Vagina (tissue), 2 donors: ENCODE measurements at regions not wholly inside any gene's neighbourhood (a gene's known extent, or its start where the extent isn't known, plus 50 kb on each side); places are given as distances from the start of the nearest gene placed in this dataset.

Experiments used
- DNase-seq, 2 donors: peaks; one replicate each; pipeline ENCODE4 v3.0.0-alpha.2; 2017; ENCODE audit errors: extremely low spot score in 2 of 2
- H3K27ac ChIP-seq: fragments of 200-600 bp; sonication (generic); one replicate; pipeline ENCODE4 v1.5.1; 2019
- H3K27me3 ChIP-seq: fragments of 200-600 bp; sonication (generic); one replicate; pipeline ENCODE4 v1.5.1; 2019
- H3K36me3 ChIP-seq, 2 donors: fragments of 200-600 bp; sonication (generic); one replicate each; pipeline ENCODE4 v1.5.1; 2017 to 2019
- H3K4me1 ChIP-seq: fragments of 200-600 bp; sonication (generic); one replicate; pipeline ENCODE4 v1.5.1; 2019
- H3K4me3 ChIP-seq, 2 donors: fragments of 200-600 bp; sonication (generic); 1 replicate in 1 of 2; 2 replicates in 1 of 2; pipeline ENCODE4 v1.5.1; 2016 to 2019
- H3K9me3 ChIP-seq: fragments of 200-600 bp; sonication (generic); one replicate; pipeline ENCODE4 v1.5.1; 2019
- CTCF ChIP-seq, 3 experiments: fragments of 450-650 bp in 2 of 3; fragments of 200-600 bp in 1 of 3; sonication (generic) in 1 of 3; IDR thresholded peaks; one replicate each; pipeline ENCODE4 v1.5.1; 2017 to 2019; ENCODE audit warnings: antibody characterized with exemption in 3 of 3, mild to moderate bottlenecking in 2 of 3, moderate library complexity in 2 of 3
- POLR2A ChIP-seq, 2 donors: fragments of 450-650 bp; IDR thresholded peaks; one replicate each; pipeline ENCODE4 v1.6.1; 2017; ENCODE audit warnings: antibody characterized with exemption in 2 of 2, mild to moderate bottlenecking in 2 of 2, moderate library complexity in 2 of 2
- POLR2AphosphoS5 ChIP-seq, 2 donors: sonication (generic); formaldehyde crosslinking; IDR thresholded peaks; one replicate each; pipeline ENCODE4 v1.9.0; 2017; ENCODE audit warnings: antibody characterized with exemption in 2 of 2, mild to moderate bottlenecking in 2 of 2, low read depth in 1 of 2; ENCODE audit not compliant: insufficient read depth in 1 of 2
- intact Hi-C: fragments of 100-400 bp; cut with DNase I; formaldehyde crosslinking; loops from one replicate; pipeline ENCODE4 v1.15.1; 2023

GRCh38 chr6:135784507-135784906, 67.0 kb upstream of the PDE7B start:
- Histone ChIP-seq H3K4me3 (no peak overlapping the region), H3K36me3 (no peaks in the 10 kb centered on the region), H3K4me1 (no peaks in the 10 kb centered on the region), H3K27ac (no peak overlapping the region), H3K27me3 (no peaks in the 10 kb centered on the region), H3K9me3 (no peaks in the 10 kb centered on the region)
- TF ChIP-seq POLR2AphosphoS5 (IDR thresholded peaks at IDR 0.05; ENCODE audit: insufficient read depth in 1 of 2, low read depth in 1 of 2) (no peak), POLR2A (IDR thresholded peaks at IDR 0.05) (no peak), CTCF (IDR thresholded peaks at IDR 0.05) (no peak)
- DNase-seq: no peak
- intact Hi-C loops: no loop called here

GRCh38 chr6:135789375-135790050, 62.0 kb upstream of the PDE7B start:
- Histone ChIP-seq H3K9me3 (no peaks in the 10 kb centered on the region), H3K4me3 (no peak overlapping the region), H3K36me3 (no peaks in the 10 kb centered on the region), H3K27me3 (no peaks in the 10 kb centered on the region), H3K27ac (no peak overlapping the region), H3K4me1 (no peaks in the 10 kb centered on the region)
- intact Hi-C loops: no loop called here
- no peak for TF ChIP-seq POLR2A (IDR thresholded peaks at IDR 0.05)
- no peak for TF ChIP-seq POLR2AphosphoS5 (IDR thresholded peaks at IDR 0.05; ENCODE audit: insufficient read depth in 1 of 2, low read depth in 1 of 2)
- no peak for TF ChIP-seq CTCF (IDR thresholded peaks at IDR 0.05)
- no peak for DNase-seq

DNA sequence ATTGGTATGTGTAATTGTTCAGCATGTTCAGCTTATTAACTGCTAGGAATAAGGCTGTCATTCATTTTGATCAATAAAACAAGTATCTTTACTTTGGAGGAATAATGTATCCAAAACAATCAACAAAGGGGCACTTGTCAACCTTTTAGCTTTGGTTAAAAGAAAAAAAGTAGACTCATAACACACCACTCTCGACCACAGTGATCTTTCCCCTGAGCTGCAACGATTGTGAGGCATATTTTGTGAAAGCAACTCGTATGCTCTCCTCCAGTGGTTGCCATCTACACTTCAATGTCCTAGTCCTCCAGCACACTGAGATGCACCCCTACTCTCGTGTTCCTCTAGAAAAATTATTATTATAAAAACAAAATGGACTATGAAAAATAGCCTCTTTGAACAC, 60.1 kb upstream of the PDE7B start:
- H3K9me3 ChIP-seq: no peaks in the 10 kb centered on the region
- no peak for TF ChIP-seq POLR2AphosphoS5 (IDR thresholded peaks at IDR 0.05; ENCODE audit: insufficient read depth in 1 of 2, low read depth in 1 of 2)
- TF ChIP-seq POLR2A (IDR thresholded peaks at IDR 0.05): no peak
- no peaks in the 10 kb centered on the region for H3K27me3 ChIP-seq
- no peak for DNase-seq
- no peak overlapping the region for H3K27ac ChIP-seq
- no peak overlapping the region for H3K4me3 ChIP-seq
- intact Hi-C loops: no loop called here
- no peaks in the 10 kb centered on the region for H3K36me3 ChIP-seq
- no peaks in the 10 kb centered on the region for H3K4me1 ChIP-seq

DNA sequence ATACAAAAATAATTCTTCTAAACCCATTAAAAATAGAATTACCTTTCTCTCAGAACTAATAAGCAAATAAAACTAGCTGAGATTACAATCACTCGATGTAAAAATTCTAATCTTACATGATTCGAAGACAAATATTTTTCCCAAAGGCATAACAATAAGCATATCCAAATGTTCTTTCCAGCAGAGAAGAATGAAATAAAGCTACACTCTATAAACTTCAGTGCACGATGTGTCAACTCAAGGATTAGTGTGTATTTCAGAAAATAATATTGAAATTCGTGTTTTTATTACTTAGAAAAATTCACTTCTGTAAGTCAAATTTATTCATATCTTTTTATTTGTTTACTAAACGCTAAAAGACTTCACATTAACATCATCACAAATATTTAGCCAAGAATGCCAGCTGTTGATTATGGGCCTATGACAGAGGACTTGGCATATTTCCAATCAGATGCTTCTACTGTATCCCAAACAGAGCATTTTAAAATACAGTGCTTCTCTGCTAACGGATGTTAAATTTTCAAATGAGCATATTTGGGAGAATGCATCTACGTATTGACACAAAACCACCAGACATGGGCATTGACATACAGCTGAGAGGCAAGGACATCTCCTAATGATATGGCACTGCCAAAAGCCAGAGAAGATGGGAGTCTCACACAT, 54.7 kb upstream of the PDE7B start:
- H3K27me3 ChIP-seq: no peaks in the 10 kb centered on the region
- no peak overlapping the region for H3K4me3 ChIP-seq
- H3K36me3 ChIP-seq: no peaks in the 10 kb centered on the region
- no peak overlapping the region for H3K27ac ChIP-seq
- H3K9me3 ChIP-seq: no peaks in the 10 kb centered on the region
- no peaks in the 10 kb centered on the region for H3K4me1 ChIP-seq
- no peak for TF ChIP-seq CTCF (IDR thresholded peaks at IDR 0.05)
- no peak for TF ChIP-seq POLR2AphosphoS5 (IDR thresholded peaks at IDR 0.05; ENCODE audit: insufficient read depth in 1 of 2, low read depth in 1 of 2)
- TF ChIP-seq POLR2A (IDR thresholded peaks at IDR 0.05): no peak
- DNase-seq: no peak
- intact Hi-C loops: no loop called here

DNA sequence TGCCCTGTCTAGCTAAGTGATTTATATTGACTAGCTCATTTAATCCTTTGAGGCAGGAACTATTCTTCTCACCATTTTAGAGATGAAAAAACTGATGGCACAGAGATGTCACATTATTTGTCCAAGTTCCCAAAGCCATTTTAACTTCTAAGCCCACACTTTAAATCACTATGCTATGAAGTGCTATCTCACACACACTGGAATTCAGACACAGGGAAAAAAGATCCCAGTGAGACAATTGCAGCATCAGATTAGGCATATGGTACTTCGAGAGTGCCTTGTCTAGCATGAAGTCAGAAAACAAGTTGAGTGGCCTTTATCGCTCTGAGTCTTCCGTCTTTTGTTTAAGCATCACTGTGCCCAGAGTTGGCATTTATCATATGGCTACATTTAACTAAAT, 54.1 kb upstream of the PDE7B start:
- DNase-seq: no peak
- H3K36me3 ChIP-seq: no peaks in the 10 kb centered on the region
- no peak overlapping the region for H3K27ac ChIP-seq
- H3K27me3 ChIP-seq: no peaks in the 10 kb centered on the region
- TF ChIP-seq POLR2AphosphoS5 (IDR thresholded peaks at IDR 0.05; ENCODE audit: insufficient read depth in 1 of 2, low read depth in 1 of 2) (no peak), POLR2A (IDR thresholded peaks at IDR 0.05) (no peak), CTCF (IDR thresholded peaks at IDR 0.05) (no peak)
- no peaks in the 10 kb centered on the region for H3K4me1 ChIP-seq
- H3K4me3 ChIP-seq: no peak overlapping the region
- intact Hi-C loops: no loop called here
- H3K9me3 ChIP-seq: no peaks in the 10 kb centered on the region
